Panc1 (cell line): ENCODE measurements at regions not wholly inside any gene's neighbourhood (a gene's known extent, or its start where the extent isn't known, plus 50 kb on each side); places are given as distances from the start of the nearest gene placed in this dataset.

Experiments
- ATAC-seq: fragments of 200-7000 bp; cut with Tn5 transposase; 2 replicates; pipeline ENCODE4 v1.9.1; 2020; ENCODE audit warnings: mild to moderate bottlenecking, moderate library complexity
- BruUV-seq: library from RNA; stranded (reverse); fragments of 400-500 nt; replicated peaks from 2 replicates; lab custom pipeline; 2021; lab: Mats Ljungman, UMichigan
- CTCF ChIA-PET: fragments of 300-600 bp; sonication (Branson Sonifier 250); formaldehyde crosslinking; loops from one replicate; lab custom pipeline; 2022; ENCODE audit warnings: antibody characterized with exemption; lab: Charles Lee
- POLR2A ChIA-PET: fragments of 300-600 bp; sonication (Branson Sonifier 250); formaldehyde crosslinking; loops from one replicate; lab custom pipeline; 2022; ENCODE audit warnings: antibody characterized with exemption; lab: Charles Lee
- DNase-seq: peaks from one replicate; pipeline ENCODE4 v3.0.0-alpha.2; 2010; ENCODE audit warnings: low read depth, low spot score
- H3K27ac ChIP-seq: 2 replicates; pipeline ENCODE4 v1.5.1; 2011; ENCODE audit warnings: mild to moderate bottlenecking, low read length, inconsistent platforms
- H3K27me3 ChIP-seq: fragments of 200-500 bp; sonication (Bioruptor generic); 2 replicates; pipeline ENCODE4 v1.6.0; 2014; ENCODE audit warnings: low read length, inconsistent platforms; ENCODE audit not compliant: control insufficient read depth, insufficient read depth
- H3K36me3 ChIP-seq: fragments of 200-500 bp; sonication (Bioruptor generic); 2 replicates; pipeline ENCODE4 v1.5.1; 2014; ENCODE audit warnings: inconsistent platforms, mild to moderate bottlenecking, low read length, moderate library complexity; ENCODE audit not compliant: control insufficient read depth, insufficient read depth
- H3K4me1 ChIP-seq: 2 replicates; pipeline ENCODE4 v1.5.1; 2011; ENCODE audit warnings: inconsistent platforms, mild to moderate bottlenecking, low read length, moderate library complexity; ENCODE audit not compliant: control insufficient read depth, insufficient read depth
- H3K4me3 ChIP-seq, 2 experiments: 2 replicates each; pipeline ENCODE4 v1.5.1; 2011 to 2012; ENCODE audit warnings: low read depth in 2 of 2, low read length in 2 of 2, mild to moderate bottlenecking in 2 of 2, inconsistent platforms in 1 of 2, moderate library complexity in 1 of 2
- H3K9me3 ChIP-seq: fragments of 200-500 bp; sonication (Bioruptor generic); 2 replicates; pipeline ENCODE4 v1.5.1; 2014; ENCODE audit warnings: low read depth, mild to moderate bottlenecking, inconsistent platforms, low read length, moderate library complexity; ENCODE audit not compliant: control insufficient read depth, insufficient read depth
- CTCF ChIP-seq: fragments of 450-650 bp; IDR thresholded peaks from 2 replicates; pipeline ENCODE4 v1.5.1; 2017; ENCODE audit warnings: mild to moderate bottlenecking
- POLR2AphosphoS5 ChIP-seq: IDR thresholded peaks from 2 replicates; pipeline ENCODE4 v1.6.1; 2012; ENCODE audit warnings: mild to moderate bottlenecking, low read depth, low read length, moderate library complexity
- REST ChIP-seq, 2 experiments: IDR thresholded peaks; 2 replicates each; pipeline ENCODE4 v1.6.1; 2011 to 2012; ENCODE audit warnings: low read depth in 2 of 2, control low read depth in 1 of 2, low read length in 1 of 2, mild to moderate bottlenecking in 1 of 2, moderate library complexity in 1 of 2; ENCODE audit not compliant: insufficient read depth in 1 of 2
- SIN3A ChIP-seq: IDR thresholded peaks from 2 replicates; pipeline ENCODE4 v1.6.1; 2012; ENCODE audit warnings: low read depth, mild to moderate bottlenecking, low read length, moderate library complexity, borderline replicate concordance; ENCODE audit not compliant: insufficient read depth
- TCF7L2 ChIP-seq: IDR thresholded peaks from 2 replicates; pipeline ENCODE4 v1.6.1; 2011; ENCODE audit warnings: mild to moderate bottlenecking, low read depth, low read length, inconsistent platforms
- in situ Hi-C: cut with HindIII; loops from 2 replicates; pipeline ENCODE4 v1.10.0; 2016; ENCODE audit warnings: low sequenced_read_pairs, low pct_unique_long_range_greater_than_20kb
- intact Hi-C: fragments of 100-400 bp; cut with micrococcal nuclease; formaldehyde crosslinking; loops from one replicate; pipeline ENCODE4 v1.10.0; 2022; ENCODE audit not compliant: unreplicated experiment

DNA sequence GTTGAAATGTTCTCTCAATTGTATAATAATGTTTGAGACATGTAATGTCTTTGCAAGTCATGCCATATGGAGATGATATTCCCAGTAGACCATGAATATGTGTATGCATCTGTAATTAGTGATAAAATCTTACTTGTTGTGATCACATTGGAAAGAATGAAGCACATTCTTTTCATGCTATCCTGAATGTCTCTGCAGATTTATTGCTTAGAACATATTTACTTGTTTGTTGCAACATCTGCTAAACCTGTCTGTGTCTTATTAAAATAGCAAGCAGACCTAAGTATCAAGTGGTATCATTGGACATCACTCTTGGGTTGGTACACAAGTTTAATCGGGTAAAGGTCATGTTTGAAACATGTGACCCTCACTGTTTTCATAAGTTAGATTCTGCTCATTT, 265.5 kb upstream of the CD180 start:
- H3K9me3 ChIP-seq, result no peaks in the 10 kb centered on the region
- no peak overlapping the region for H3K4me3 ChIP-seq
- no peaks in the 10 kb centered on the region for H3K4me1 ChIP-seq
- DNase-seq (no peak), ATAC-seq (no peak)
- TF ChIP-seq CTCF (no peak), TCF7L2 (no peak), POLR2AphosphoS5 (no peak), SIN3A (no peak), REST (IDR thresholded peaks at IDR 0.05; ENCODE audit: insufficient read depth in 1 of 2, low read depth in 2 of 2, low read length in 1 of 2) (no peak)
- no peak overlapping the region for H3K27ac ChIP-seq
- H3K27me3 ChIP-seq, result no peaks in the 10 kb centered on the region
- ChIA-PET POLR2A (interaction anchor here (0.6 kb wide), 1 partner anchor 819 kb away, joined by 3 read pairs; no protein-coding TSS in a partner anchor), CTCF (no interaction called here)
- no peaks in the 10 kb centered on the region for H3K36me3 ChIP-seq
- intact Hi-C loops, result no loop called here
- in situ Hi-C loops, result no loop called here
- BruUV-seq, result no TSS peak

DNA sequence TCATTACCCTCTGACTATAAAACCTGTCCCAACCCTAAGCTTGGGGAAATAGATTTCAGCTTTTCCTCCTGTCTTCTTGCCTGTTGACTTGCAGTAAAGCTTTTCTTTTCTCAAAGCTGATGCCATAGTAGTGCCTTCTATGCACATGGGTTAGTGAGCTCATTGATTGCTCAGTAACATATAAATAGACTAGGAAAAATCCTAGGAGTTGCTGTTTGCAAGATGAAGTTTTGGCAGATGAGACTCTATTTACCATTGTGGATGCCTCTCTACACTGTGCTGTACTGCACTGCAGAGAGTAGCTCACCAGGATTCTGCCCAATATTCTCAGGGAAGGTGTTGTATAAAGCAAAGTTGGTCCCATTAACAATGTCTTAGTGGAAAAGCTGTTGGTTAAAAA, 262.7 kb upstream of the CD180 start:
- POLR2A ChIA-PET, result no interaction called here
- DNase-seq (no peak), ATAC-seq (no peak)
- Histone ChIP-seq H3K9me3 (no peaks in the 10 kb centered on the region), H3K36me3 (no peaks in the 10 kb centered on the region), H3K4me3 (no peak overlapping the region), H3K27ac (no peak overlapping the region), H3K27me3 (no peaks in the 10 kb centered on the region), H3K4me1 (no peaks in the 10 kb centered on the region)
- CTCF ChIA-PET, result no interaction called here
- intact Hi-C loops (no loop called here), in situ Hi-C loops (no loop called here)
- no TSS peak for BruUV-seq
- TF ChIP-seq REST (IDR thresholded peaks at IDR 0.05; ENCODE audit: insufficient read depth in 1 of 2, low read depth in 2 of 2, low read length in 1 of 2) (no peak), TCF7L2 (no peak), SIN3A (no peak), CTCF (no peak), POLR2AphosphoS5 (no peak)
